Nephron progenitor cell (in vitro differentiated cells): ENCODE measurements at regions not wholly inside any gene's neighbourhood (a gene's known extent, or its start where the extent isn't known, plus 50 kb on each side); places are given as distances from the start of the nearest gene placed in this dataset.

Experiments used
- DNase-seq: peaks from one replicate; pipeline ENCODE4 v3.0.0; 2021
- H3K27ac Mint-ChIP-seq: 2 replicates; pipeline ENCODE4 v1.8.0; 2021; ENCODE audit warnings: mild to moderate bottlenecking, moderate library complexity, mixed read lengths
- H3K27me3 Mint-ChIP-seq: 2 replicates; pipeline ENCODE4 v1.8.0; 2021; ENCODE audit warnings: mild to moderate bottlenecking, low read depth, mixed read lengths; ENCODE audit not compliant: poor library complexity
- H3K36me3 Mint-ChIP-seq: 2 replicates; pipeline ENCODE4 v1.8.0; 2021; ENCODE audit warnings: low read depth, mixed read lengths
- H3K4me1 Mint-ChIP-seq: 2 replicates; pipeline ENCODE4 v1.8.0; 2021; ENCODE audit warnings: mixed read lengths
- H3K4me3 Mint-ChIP-seq: 2 replicates; pipeline ENCODE4 v1.8.0; 2021; ENCODE audit warnings: mild to moderate bottlenecking, moderate library complexity, mixed read lengths
- H3K9me3 Mint-ChIP-seq: 2 replicates; pipeline ENCODE4 v1.8.0; 2021; ENCODE audit warnings: mild to moderate bottlenecking, moderate library complexity, mixed read lengths
- TF ChIP-seq, protein P1 (sequence below): fragments of 200-600 bp; sonication (generic); IDR thresholded peaks from 2 replicates; pipeline ENCODE4 v1.5.0; 2021; ENCODE audit warnings: antibody characterized with exemption

DNA sequence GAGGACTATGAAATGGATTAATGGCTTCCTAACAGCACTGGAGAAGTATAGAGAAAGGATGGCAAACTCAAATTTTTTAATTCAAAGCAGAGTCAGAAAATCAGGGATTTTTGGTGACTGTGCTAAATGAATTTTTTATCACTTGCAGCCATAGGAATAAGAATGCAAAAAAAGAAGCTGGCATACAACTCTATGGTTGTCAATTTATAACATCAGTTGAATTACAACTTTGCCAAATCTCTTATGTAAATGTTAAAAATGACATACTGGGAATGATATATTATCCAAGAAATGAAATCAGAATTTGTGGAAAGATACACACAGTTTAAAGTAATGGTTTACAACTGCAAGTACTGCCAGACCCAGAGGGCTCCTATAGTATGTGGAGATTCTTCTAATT, 106.5 kb downstream of the HTR1B start:
- no peak for DNase-seq
- H3K27ac Mint-ChIP-seq: no peak overlapping the region
- TF ChIP-seq, protein P1, sequence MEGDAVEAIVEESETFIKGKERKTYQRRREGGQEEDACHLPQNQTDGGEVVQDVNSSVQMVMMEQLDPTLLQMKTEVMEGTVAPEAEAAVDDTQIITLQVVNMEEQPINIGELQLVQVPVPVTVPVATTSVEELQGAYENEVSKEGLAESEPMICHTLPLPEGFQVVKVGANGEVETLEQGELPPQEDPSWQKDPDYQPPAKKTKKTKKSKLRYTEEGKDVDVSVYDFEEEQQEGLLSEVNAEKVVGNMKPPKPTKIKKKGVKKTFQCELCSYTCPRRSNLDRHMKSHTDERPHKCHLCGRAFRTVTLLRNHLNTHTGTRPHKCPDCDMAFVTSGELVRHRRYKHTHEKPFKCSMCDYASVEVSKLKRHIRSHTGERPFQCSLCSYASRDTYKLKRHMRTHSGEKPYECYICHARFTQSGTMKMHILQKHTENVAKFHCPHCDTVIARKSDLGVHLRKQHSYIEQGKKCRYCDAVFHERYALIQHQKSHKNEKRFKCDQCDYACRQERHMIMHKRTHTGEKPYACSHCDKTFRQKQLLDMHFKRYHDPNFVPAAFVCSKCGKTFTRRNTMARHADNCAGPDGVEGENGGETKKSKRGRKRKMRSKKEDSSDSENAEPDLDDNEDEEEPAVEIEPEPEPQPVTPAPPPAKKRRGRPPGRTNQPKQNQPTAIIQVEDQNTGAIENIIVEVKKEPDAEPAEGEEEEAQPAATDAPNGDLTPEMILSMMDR: no peak
- no peaks in the 10 kb centered on the region for H3K36me3 Mint-ChIP-seq
- no peak overlapping the region for H3K4me3 Mint-ChIP-seq
- H3K9me3 Mint-ChIP-seq: no peaks in the 10 kb centered on the region
- no peaks in the 10 kb centered on the region for H3K27me3 Mint-ChIP-seq
- H3K4me1 Mint-ChIP-seq: no peaks in the 10 kb centered on the region

DNA sequence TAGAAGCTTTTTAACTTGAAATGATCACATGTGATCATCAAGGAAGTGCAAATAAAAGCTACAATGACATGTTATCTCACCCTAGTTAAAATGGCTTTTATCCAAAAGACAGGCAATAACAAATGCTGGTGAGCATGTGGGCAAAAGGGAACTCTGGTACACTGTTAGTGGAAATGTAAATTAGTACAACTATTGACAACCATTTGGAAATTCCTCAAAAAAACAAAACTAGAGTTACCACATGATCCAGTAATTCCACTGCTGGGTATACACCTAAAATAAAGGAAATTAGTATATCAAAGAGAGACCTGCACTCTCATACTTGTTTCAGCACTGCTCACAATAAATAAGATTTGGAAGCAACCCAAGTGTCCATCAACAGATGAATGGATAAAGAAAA, 108.7 kb downstream of the HTR1B start:
- DNase-seq: no peak
- Mint-ChIP-seq H3K9me3 (no peaks in the 10 kb centered on the region), H3K27me3 (no peaks in the 10 kb centered on the region), H3K36me3 (no peaks in the 10 kb centered on the region), H3K4me3 (no peak overlapping the region), H3K4me1 (no peaks in the 10 kb centered on the region), H3K27ac (no peak overlapping the region)
- TF ChIP-seq, protein P1: no peak

DNA sequence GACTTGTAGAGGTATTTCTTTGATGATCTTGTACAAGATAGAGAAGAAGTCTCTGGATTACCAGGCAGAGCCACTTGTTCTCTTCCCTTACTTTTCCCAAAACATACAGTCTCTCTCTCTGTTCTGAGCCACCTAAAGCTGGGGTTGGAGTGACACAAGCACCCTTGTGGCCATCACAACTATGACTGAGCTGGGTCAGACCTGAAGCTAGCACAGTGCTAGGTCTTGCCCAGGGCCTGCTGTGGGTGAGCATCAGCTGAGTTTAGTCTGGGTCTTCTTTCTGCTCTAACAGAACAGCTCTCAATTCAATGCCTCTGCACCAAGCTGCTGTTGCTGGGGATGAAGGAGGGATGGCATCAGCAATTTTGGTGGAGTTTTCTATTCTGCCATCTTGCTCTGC, 110.2 kb downstream of the HTR1B start:
- TF ChIP-seq, protein P1: no peak
- H3K36me3 Mint-ChIP-seq: no peaks in the 10 kb centered on the region
- no peak overlapping the region for H3K27ac Mint-ChIP-seq
- no peak overlapping the region for H3K4me3 Mint-ChIP-seq
- DNase-seq: no peak
- no peaks in the 10 kb centered on the region for H3K27me3 Mint-ChIP-seq
- no peaks in the 10 kb centered on the region for H3K9me3 Mint-ChIP-seq
- H3K4me1 Mint-ChIP-seq: no peaks in the 10 kb centered on the region

DNA sequence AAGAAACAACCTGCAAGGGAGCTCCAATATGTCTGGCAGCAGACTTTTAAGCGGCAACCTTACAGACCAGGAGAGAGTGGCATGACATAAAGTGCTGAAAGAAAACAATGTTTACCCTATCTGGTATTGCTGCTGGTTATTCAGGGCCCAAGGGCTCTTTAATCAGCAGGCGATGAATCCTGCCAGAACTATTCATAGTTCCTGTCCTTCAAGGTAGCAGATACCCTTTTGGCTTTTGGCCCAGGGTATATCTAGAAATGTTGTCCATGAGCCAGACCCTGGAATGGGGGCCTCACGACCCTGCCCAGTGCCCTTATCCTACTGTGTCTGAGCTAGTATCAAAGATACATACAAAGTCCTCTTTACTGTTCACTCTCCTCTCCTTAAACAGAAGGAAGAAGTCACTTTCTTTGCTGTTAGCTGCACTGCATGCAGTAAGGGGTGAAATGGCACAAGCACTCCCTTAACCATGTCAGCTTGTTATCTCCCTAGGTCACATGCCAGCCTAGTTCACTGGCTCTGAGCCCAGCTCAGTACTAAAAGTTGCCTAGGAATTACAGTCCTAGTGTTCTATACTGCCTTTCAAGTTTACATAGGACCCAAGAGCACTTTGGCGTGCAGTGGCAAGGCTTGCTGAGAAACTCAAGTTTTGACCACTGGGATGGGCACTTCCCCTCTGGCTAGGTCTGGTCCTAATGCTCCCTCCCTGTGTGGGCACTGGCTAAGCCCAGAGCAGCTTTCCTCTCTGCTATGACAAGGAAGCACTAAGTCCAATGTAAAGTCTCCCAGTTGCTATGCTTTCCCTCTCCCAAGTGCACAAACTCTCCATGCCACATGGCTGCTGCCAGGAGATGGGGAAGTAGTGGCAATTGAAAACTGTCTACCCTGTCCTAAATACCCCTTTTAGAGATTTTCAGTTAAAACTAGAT, 122.0 kb downstream of the HTR1B start:
- Mint-ChIP-seq H3K4me1 (no peaks in the 10 kb centered on the region), H3K27me3 (no peaks in the 10 kb centered on the region), H3K27ac (no peak overlapping the region), H3K36me3 (no peaks in the 10 kb centered on the region), H3K4me3 (no peak overlapping the region), H3K9me3 (no peaks in the 10 kb centered on the region)
- no peak for DNase-seq
- TF ChIP-seq, protein P1: no peak

DNA sequence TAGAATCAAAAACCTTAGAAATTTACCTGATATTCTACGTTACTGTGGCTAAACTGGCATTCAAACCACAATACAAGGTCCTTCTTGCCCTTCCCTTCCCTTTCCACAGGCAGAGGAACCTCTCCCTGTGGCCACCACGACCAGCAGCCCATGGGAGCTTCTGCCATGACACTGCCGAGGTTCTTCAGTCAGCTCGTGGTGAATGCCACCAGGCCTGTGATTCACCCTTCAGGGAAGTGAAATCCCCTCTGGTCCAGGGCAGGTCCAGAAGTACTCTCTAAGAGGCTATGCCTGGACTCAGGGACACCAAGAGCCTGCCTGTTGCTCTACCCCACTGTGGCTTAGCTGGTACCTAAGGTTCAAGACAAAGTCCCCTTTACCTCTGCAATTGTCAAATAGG, 123.0 kb downstream of the HTR1B start:
- no peak overlapping the region for H3K4me3 Mint-ChIP-seq
- H3K27me3 Mint-ChIP-seq: no peaks in the 10 kb centered on the region
- no peak for DNase-seq
- H3K27ac Mint-ChIP-seq: no peak overlapping the region
- H3K36me3 Mint-ChIP-seq: no peaks in the 10 kb centered on the region
- no peaks in the 10 kb centered on the region for H3K9me3 Mint-ChIP-seq
- H3K4me1 Mint-ChIP-seq: no peaks in the 10 kb centered on the region
- TF ChIP-seq, protein P1: no peak

DNA sequence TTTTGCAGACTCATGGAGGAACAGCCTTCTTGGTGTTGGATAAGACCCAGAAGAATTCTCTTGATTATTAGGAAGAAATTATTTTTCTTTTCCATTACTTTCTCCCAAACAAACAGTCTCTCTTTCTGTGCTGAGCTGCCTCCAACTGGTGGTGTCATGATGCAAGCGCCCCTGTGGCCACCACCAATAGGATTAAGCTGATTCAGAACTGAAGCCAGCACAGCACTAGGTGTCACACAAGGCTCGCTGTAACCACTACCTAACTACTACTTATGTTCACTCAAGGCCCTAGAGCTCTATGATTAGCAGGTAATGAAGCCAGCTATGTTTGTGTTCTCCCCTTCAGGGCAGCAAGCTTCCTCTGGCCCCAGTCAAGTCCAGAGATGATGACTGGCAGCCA, 123.4 kb downstream of the HTR1B start:
- DNase-seq: no peak
- Mint-ChIP-seq H3K27me3 (no peaks in the 10 kb centered on the region), H3K4me3 (no peak overlapping the region), H3K9me3 (no peaks in the 10 kb centered on the region), H3K36me3 (no peaks in the 10 kb centered on the region), H3K4me1 (no peaks in the 10 kb centered on the region), H3K27ac (no peak overlapping the region)
- TF ChIP-seq, protein P1: no peak
